Hepatocyte (in vitro differentiated cells): ENCODE measurements at regions not wholly inside any gene's neighbourhood (a gene's known extent, or its start where the extent isn't known, plus 50 kb on each side); places are given as distances from the start of the nearest gene placed in this dataset.

Source experiments
- DNase-seq: peaks from one replicate; pipeline ENCODE4 v3.0.0-alpha.2; 2016; ENCODE audit warnings: low spot score
- H2AFZ ChIP-seq: fragments of 200-600 bp; sonication (generic); 2 replicates; pipeline ENCODE4 v1.6.0; 2016; ENCODE audit warnings: antibody characterized with exemption, mild to moderate bottlenecking
- H3K27ac ChIP-seq: fragments of 200-600 bp; sonication (generic); 2 replicates; pipeline ENCODE4 v1.5.1; 2016; ENCODE audit warnings: mild to moderate bottlenecking
- H3K27me3 ChIP-seq: fragments of 200-600 bp; sonication (generic); 2 replicates; pipeline ENCODE4 v1.6.1; 2016
- H3K36me3 ChIP-seq: fragments of 200-600 bp; sonication (generic); replicated peaks from 2 replicates; pipeline ENCODE4 v1.5.1; 2016; ENCODE audit warnings: low read depth; ENCODE audit not compliant: insufficient read depth
- H3K4me1 ChIP-seq: fragments of 200-600 bp; sonication (generic); 2 replicates; pipeline ENCODE4 v1.5.1; 2016; ENCODE audit warnings: mild to moderate bottlenecking, moderate library complexity; ENCODE audit not compliant: insufficient read depth
- H3K4me2 ChIP-seq: fragments of 200-600 bp; sonication (generic); 2 replicates; pipeline ENCODE4 v1.6.0; 2016
- H3K4me3 ChIP-seq: fragments of 200-600 bp; sonication (generic); 2 replicates; pipeline ENCODE4 v1.5.1; 2016; ENCODE audit warnings: mild to moderate bottlenecking
- H3K79me2 ChIP-seq: fragments of 200-600 bp; sonication (generic); 2 replicates; pipeline ENCODE4 v1.6.0; 2017; ENCODE audit warnings: mild to moderate bottlenecking
- H3K9me2 ChIP-seq: fragments of 200-600 bp; sonication (generic); replicated peaks from 2 replicates; pipeline ENCODE4 v1.6.0; 2017; ENCODE audit warnings: mild to moderate bottlenecking; ENCODE audit not compliant: insufficient read depth
- H3K9me3 ChIP-seq: fragments of 200-600 bp; sonication (generic); 2 replicates; pipeline ENCODE4 v1.5.1; 2016; ENCODE audit warnings: low read depth, mild to moderate bottlenecking
- H4K20me1 ChIP-seq: fragments of 200-600 bp; sonication (generic); 2 replicates; pipeline ENCODE4 v1.6.0; 2016; ENCODE audit warnings: mild to moderate bottlenecking; ENCODE audit not compliant: insufficient read depth, poor library complexity, severe bottlenecking
- CTCF ChIP-seq: fragments of 200-600 bp; sonication (generic); IDR thresholded peaks from 2 replicates; pipeline ENCODE4 v1.5.1; 2016; ENCODE audit warnings: antibody characterized with exemption, mild to moderate bottlenecking; ENCODE audit not compliant: poor library complexity
- EZH2 ChIP-seq: fragments of 200-600 bp; sonication (generic); IDR thresholded peaks from 2 replicates; pipeline ENCODE4 v1.6.1; 2016; ENCODE audit warnings: antibody characterized with exemption, mild to moderate bottlenecking, borderline replicate concordance
- EZH2phosphoT487 ChIP-seq: fragments of 200-600 bp; sonication (generic); IDR thresholded peaks from one replicate; pipeline ENCODE4 v1.6.1; 2018; ENCODE audit warnings: antibody characterized with exemption, mild to moderate bottlenecking, low read depth, moderate library complexity; ENCODE audit not compliant: unreplicated experiment, severe bottlenecking
- WGBS: methylation state at CpG from one replicate; pipeline ENCODE4 v1.1.6; 2016; ENCODE audit warnings: low lambda C conversion rate; ENCODE audit errors: missing lambda C conversion rate; 5-methylcytosine and 5-hydroxymethylcytosine counted together

- Histone ChIP-seq H3K4me1 (peaks cover 7% of the 10 kb centered on the region), H3K27ac (no peak overlapping the region), H3K36me3 (no peaks in the 10 kb centered on the region), H3K4me3 (no peak overlapping the region), H3K9me2 (no peaks in the 10 kb centered on the region), H3K79me2 (no peaks in the 10 kb centered on the region), H3K9me3 (no peaks in the 10 kb centered on the region), H2AFZ (no peak overlapping the region), H4K20me1 (no peaks in the 10 kb centered on the region), H3K27me3 (no peaks in the 10 kb centered on the region), H3K4me2 (no peak overlapping the region)
- DNase-seq: peak; percentile 89
- WGBS: 58% methylated on average over 12 of the region's 12 CpGs
- TF ChIP-seq EZH2 (no peak), CTCF (peak; percentile 88)
Measured at GRCh38 chr2:133780099-133780996, 212.1 kb upstream of the NCKAP5 start.

- DNase-seq: no peak
Measured at GRCh38 chr2:133780997-133781513, 212.8 kb upstream of the NCKAP5 start.

GRCh38 chr2:133787207-133787606 is 218.9 kb upstream of the NCKAP5 start:
- Histone ChIP-seq H3K27me3 (no peaks in the 10 kb centered on the region), H3K4me1 (no peaks in the 10 kb centered on the region), H3K9me3 (no peaks in the 10 kb centered on the region), H3K27ac (no peak overlapping the region), H3K79me2 (no peaks in the 10 kb centered on the region), H3K4me2 (no peak overlapping the region), H3K9me2 (no peaks in the 10 kb centered on the region), H4K20me1 (no peaks in the 10 kb centered on the region), H2AFZ (no peak overlapping the region), H3K4me3 (no peak overlapping the region), H3K36me3 (no peaks in the 10 kb centered on the region)
- TF ChIP-seq CTCF (no peak), EZH2phosphoT487 (no peak), EZH2 (no peak)
- DNase-seq: no peak

More at GRCh38 chr2:133780997-133781513, 212.8 kb upstream of the NCKAP5 start:
- H3K9me2 ChIP-seq: no peaks in the 10 kb centered on the region
- H3K4me1 ChIP-seq: peaks cover 7% of the 10 kb centered on the region
- no peaks in the 10 kb centered on the region for H3K79me2 ChIP-seq
- no peak overlapping the region for H3K27ac ChIP-seq
- H3K27me3 ChIP-seq: no peaks in the 10 kb centered on the region
- no peaks in the 10 kb centered on the region for H4K20me1 ChIP-seq
- WGBS: 74% methylated on average over 5 of the region's 5 CpGs
- H2AFZ ChIP-seq: no peak overlapping the region
- H3K36me3 ChIP-seq: no peaks in the 10 kb centered on the region
- no peak overlapping the region for H3K4me3 ChIP-seq
- TF ChIP-seq CTCF (no peak), EZH2phosphoT487 (no peak), EZH2 (no peak)
- H3K9me3 ChIP-seq: no peaks in the 10 kb centered on the region
- no peak overlapping the region for H3K4me2 ChIP-seq
